OCI-LY7 (cell line): ENCODE measurements at regions not wholly inside any gene's neighbourhood (a gene's known extent, or its start where the extent isn't known, plus 50 kb on each side); places are given as distances from the start of the nearest gene placed in this dataset.

Source experiments
- CTCF ChIP-seq: fragments of 200-600 bp; sonication (generic); conservative IDR thresholded peaks from 2 replicates; pipeline ENCODE4 v1.5.1; 2014; ENCODE audit warnings: mild to moderate bottlenecking, antibody characterized with exemption, low read length, moderate library complexity, mixed read lengths
- EZH2phosphoT487 ChIP-seq: fragments of 200-600 bp; sonication (generic); IDR thresholded peaks from 2 replicates; pipeline ENCODE4 v1.6.1; 2018; ENCODE audit warnings: low read depth, borderline replicate concordance, mild to moderate bottlenecking, mixed run types, antibody characterized with exemption, low read length, moderate library complexity, mixed read lengths

- TF ChIP-seq CTCF: no peak
- TF ChIP-seq EZH2phosphoT487: no peak
Observed at GRCh38 chr4:124997124-124997523, 284.6 kb upstream of the ANKRD50 start.
